NCI-H1436 (cell line): ENCODE measurements at regions not wholly inside any gene's neighbourhood (a gene's known extent, or its start where the extent isn't known, plus 50 kb on each side); places are given as distances from the start of the nearest gene placed in this dataset.
"Not testable (repeated sequence)": the region's sequence is repeated elsewhere in the genome, so short reads cannot be mapped to it uniquely, and the experiment has no call there.

Experiments used
- DNase-seq: peaks from one replicate; lab custom pipeline; 2025; lab: John Stamatoyannopoulos, UW

DNA sequence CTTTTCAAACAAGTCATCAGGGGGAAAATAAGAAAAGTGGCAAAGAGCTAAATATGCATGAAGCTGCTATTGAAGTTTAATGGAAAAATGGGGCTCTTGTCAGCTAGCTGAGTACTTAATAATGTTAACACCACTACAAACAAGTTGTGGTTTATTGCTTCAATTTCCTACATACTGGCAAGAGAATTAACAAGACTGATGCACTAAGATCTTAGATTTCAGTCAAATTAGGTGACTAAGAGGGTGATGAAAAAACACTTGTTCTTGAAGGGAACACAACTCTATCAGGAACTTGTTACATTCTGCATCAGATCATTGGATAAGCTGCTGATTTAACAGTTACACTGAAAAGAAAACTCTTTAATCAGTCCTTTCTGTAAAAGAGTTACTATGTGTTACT is 234.6 kb upstream of the AFF2 start:
- DNase-seq = no peak

DNA sequence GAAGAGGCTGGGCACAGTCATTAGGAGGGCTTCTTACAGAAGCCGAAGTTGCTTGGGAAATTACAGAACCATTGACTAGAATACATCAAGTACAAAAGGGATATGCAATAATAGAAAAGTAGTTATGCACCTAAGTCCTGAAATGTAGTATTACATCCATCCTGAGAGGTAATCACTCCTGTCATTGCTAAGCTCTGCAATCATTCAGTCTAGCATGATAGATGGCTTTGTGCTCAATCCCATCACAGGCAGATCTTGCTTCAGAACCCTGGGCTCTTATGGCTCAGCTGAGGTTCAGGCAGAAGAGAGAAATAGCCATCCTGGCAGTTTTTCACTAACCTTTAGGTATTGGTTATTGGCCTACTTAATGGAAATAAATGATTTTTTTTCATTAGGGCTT is 231.7 kb upstream of the AFF2 start:
- DNase-seq = peak; percentile 51

DNA sequence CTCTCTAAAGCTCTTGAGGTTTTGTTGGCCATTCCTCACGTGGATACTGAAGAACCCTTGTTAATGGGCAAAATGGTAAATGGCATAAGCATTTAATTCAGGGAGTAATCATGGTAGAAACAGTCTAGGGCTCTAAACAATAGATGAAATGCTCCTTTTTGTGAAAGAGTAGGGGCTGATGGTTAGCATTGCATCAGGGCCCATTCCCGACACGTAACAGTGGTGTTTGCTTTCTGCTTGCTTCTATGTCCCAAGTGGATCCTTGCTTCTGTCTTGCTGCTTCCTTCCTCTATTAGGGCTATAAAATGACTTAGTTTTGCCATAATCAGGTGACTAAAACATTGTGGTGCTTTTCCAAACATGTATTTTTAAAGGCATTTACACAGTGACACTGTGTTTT is 230.9 kb upstream of the AFF2 start:
- DNase-seq = peak; percentile 40

DNA sequence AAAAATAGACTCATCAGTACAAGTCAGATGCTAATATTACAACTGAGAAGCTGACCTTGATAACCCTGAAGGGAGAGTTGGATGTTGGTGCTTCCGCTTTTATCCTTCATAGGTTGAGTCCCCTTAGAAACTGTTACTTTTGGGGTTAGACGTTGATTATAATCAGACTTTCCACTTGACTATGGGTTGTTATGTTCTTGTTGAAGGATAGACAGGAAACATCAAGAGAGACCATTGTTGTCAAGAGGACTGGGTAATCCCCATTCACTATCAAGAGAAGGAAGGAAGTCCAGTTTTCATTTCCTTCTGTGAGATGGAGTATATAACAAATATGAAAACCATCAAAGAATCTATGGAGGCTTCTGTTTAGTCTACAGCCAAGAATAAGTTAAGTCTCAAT is 229.9 kb upstream of the AFF2 start:
- no peak for DNase-seq

DNA sequence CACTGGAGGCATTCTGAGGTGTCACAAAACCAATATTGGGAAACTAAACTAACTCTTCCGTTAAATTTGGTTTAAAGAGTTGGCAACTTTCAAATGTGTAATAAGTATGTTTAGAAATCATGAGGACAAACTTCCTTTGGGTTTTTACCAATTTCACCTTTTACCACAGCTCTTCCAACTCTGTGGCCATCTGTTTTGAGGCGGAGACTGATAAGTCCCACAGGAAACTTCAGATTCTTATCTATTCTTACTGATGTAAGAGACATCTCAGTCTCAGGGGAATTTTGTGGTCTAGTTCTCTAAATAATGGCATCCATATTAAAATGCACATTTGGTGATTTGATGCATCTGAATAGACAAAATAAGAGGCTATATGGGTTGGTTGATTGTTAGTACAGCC is 229.2 kb upstream of the AFF2 start:
- DNase-seq = no peak

DNA sequence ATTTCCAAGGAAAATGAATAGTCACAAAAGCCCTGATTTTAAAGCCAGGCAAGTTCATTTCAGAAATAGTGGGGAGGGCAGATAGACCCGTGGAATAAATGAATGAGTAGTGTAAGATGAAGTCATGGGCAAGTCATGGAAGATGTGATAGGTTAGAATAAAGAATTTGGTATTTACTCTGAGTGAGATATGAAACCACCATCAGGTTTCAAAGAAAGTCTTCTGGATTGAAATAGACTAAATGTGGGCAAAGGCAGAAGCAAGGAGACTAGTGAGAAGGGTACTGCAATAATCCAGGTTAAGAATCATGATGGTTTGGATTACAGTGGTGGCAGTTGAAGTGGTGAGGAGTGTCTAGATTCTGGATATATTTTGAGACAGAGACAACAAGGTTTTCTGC is 218.5 kb upstream of the AFF2 start:
- DNase-seq = no peak

DNA sequence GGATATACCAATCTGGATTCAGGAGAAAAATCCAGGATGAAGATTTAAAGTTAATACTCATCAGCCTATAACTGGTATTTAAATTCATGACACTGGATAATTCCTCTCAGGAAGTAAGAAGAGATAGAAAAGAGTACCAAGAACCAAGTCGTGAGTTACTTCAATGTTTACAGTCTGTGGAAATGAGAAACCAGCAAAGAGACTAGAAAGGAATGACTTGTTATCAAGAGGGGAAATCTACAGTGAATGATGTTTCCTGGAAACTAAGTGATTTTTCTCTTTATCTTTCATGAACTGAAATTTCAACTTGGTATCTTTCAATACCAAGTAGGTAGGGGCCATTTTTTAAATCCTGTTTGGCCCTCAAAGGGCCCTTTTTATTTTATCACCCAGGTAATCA is 217.9 kb upstream of the AFF2 start:
- DNase-seq = no peak

DNA sequence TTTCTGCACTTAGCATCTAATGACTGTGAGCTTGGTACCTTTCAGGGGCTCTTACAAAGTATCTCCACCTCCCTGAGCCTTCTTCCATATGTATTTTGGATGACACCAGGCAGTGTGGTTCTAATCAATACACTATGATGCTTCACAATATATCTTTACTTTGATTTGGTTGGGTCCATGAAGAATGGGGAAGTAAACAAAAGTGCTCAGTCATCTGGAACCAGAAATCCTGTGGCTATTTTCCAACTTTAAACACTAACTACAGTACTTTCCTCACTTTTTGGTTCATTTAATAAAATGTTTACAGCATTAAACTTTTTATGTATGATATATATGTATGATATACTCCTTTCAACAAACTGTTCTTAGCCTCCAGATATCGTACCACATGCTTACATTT is 216.4 kb upstream of the AFF2 start:
- DNase-seq = no peak

DNA sequence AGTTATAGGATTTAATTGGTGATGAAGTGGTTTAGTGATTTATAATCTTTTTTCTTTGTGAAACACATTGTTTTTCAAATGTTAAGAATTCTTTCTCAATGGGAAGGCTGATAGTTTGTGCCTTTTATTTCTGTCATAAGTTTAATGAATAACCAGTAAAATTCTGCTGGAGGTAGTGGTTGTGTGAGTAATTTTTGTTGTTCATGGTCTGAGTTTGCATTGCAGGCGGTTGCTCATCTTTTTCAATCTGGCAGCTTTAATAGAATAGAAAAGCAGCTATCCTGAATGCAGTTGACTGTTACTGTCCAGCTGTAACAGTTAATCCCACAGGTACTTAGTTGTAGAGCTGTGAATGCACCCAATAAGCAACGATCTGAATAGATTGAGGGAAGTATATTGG is 215.6 kb upstream of the AFF2 start:
- DNase-seq = no peak

DNA sequence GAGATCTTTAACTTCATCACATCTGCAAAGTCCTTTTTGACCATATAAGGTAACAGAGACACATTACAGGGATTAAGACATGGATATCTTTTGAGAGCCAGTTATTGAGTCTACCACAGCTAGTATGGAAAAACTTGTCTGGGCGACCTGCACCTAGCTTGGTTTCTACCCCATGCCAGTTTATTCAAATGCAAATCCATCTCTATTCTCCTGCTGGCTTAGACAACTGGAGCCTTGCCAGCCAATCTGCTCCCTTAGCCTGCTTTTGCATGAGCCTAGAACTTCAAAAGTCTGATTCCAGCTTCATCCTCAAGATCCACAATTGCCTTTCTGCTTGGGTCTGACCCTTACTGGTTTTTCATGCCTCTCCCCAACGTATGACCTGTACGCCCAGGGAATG is 212.0 kb upstream of the AFF2 start:
- no peak for DNase-seq

DNA sequence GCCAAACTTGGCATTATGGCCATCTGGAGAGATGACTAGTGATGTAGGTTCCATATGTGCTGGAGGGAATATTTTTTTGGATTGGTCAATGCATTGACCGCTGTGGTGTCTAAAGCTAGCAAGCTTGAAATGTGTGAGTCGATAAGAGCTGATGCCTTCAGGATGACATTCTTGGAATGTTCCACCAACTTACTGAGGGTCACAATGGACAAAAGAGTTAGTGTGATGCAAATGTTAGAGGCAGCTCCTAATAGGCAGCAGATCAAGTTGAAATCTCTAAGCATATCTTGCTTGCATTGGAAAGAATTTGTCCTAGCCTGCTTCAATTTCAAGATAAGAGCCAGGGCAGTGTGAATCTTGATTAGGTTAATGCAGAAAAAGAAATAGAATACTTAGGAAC is 210.4 kb upstream of the AFF2 start:
- no peak for DNase-seq

DNA sequence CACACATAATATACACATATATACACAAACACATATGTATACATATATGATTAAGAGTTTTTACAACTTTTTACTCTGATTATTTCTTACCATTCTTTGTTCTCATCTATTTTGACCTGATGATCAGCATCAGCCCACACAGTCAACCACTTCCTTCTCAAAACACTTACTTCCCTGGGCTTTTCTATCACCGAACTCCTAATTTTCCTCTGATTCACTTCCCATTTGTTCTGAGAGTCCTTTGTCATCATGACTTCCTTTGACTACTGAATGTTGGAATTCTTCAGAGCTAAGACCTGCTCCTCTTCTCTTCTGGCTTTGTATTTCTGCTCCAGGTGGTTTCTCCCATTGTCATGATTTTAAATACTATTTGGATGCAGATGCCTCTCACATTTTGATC is 209.5 kb upstream of the AFF2 start:
- DNase-seq = no peak

DNA sequence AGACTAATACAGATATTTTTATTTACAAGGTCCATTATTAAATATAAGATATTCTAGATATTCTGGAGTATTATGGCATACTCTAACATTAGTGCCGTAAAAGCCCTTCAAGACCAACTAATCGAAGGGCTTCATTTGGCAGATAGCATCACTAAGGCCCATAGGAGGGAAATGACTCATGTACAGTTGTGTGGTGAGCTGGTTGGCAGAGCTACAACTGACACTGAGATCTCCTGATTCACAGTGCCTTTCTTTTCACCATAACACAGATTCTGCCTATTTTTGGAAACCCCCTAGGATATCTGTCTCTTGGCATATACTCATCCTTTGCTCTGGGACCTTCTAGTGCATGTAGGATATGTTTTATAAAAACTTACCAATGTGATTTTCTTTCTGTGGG is 201.7 kb upstream of the AFF2 start:
- no peak for DNase-seq

DNA sequence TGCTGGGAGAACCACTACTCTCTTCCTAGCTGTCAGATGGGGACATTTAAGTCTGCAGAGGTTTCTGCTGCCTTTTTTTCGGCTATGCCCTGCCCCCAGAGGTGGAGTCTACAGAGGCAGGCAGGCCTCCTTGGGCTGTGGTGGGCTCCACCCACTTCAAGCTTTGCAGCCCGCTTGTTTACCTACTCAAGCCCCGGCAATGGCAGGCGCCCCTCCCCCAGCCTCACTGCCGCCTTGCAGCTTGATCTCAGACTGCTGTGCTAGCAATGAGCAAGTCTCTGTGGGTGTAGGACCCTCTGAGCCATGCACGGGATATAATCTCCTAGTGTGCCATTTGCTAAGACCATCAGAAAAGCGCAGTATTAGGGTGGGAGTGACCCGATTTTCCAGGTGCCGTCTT is 195.2 kb upstream of the AFF2 start:
- DNase-seq = not testable (repeated sequence)

DNA sequence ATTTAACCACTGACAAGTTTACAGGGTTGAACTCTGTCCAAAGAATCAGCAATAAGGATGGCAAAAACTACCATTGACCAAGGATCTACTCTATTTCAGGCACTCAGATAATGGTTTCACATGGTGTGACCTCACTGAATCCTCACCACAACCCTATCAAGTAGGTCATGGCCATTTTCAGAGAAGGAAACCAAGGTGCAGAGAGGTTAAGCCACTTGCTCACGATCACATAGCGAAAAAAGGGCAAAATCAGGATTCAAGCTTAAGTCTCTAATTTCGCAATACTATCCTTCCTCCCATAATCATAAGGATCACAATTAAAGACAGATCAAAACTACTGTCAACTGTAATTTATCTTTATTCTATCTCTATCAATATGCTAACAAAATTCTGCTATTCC is 191.0 kb upstream of the AFF2 start:
- no peak for DNase-seq

DNA sequence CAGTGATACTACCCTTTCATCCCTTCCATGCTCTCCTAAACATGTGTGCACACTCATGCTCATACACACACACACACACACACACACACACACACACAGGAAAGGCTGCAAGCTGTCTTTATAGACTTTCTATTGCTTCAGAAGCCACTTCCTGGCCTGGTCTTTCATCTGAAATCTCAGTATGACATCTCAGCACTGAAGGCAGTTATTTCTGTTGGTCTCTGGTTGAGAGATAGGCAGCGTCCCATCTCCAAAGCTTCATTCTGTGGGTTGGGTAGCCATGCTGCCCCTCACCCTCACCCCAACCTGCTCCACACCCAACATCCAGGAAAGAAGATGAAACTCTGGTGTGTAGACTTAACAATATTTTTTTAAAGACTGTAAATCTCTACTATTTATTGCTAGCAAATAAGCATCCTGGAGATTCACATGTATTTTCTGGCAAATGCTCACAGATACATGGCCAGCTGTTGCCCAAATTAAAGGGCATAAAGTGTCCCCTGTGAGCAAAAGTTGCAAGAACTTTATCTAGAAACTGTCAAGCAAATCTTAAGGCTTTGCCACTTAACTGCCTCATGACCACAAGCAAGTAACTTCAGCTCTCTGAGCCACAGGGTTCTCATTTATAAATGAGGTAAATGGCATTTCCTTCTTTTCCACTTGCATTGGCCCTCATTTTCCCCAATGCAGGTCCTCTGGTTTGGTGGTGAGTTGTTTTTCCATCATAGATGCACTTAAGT is 189.8 kb upstream of the AFF2 start:
- no peak for DNase-seq

DNA sequence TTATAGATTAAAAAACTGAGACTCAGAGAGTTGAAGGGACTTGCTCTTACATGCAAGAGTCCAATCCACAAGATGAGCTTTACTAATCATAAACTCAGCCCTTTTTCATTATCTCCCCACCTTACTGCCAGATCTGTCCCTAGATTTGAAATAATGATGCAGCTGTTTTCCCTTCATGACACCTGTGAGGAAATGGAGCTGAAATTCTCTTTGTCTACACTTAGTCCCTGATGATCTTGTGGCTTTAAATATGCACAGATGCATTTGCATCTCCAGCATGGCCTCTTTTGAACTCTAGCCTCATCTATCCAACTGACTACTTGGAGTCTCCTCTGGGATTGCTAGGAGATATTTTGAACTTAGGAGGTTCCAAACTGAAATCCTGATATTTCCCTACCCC is 188.9 kb upstream of the AFF2 start:
- no peak for DNase-seq

DNA sequence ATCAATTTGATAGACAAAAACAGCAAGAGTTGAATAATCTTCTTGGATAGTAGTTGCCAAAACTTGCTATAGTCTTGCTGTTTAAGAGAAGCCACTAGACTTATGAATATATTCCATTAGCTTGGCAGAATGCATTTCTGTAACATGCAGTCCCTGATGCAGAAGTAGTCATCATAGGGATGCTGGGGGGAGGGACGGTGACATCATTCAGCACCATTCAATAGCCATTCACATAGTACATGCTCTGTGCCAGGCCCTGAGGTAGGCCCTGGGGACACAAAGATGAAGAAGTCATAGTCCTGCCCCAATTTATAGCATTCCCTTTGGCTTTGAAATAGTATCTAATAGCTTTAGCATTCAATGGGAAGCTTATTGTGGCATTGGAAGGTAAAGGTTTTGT is 185.5 kb upstream of the AFF2 start:
- DNase-seq = no peak

DNA sequence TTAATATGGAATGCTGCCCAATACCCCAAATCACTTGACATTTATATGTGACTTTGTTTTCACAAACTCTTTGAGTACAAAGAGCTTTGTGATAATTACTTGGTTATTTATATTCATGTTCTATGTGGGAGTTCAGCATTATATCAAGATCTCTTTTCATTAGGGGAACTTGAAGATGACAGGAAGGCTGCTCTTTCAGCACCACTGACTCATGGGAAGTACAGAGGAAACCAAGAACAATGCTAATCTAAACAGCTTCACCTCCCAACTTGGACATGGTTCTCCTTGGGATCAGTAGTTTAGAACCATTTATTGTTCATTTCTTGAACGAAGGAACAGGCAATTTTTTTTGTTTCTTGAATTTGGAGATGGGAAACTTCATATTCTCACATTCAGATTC is 184.0 kb upstream of the AFF2 start:
- no peak for DNase-seq

DNA sequence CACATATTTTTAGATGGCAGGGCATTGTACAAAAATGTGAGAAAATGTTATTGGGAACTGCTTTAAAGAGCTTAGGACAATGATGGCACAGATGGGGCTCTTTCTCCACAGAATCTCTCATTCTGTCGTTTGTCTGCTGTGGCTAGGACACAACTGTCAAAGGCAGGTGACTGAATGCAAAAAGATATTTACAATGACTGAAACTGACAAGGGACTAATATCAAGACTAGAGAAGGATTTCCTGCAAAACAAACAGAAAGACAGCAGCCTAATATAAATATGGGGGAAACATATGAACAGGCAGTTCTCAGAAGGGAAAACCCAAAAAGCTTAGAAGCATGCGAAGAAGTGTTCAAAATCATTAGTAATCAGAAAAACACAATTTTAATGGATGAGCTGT is 177.5 kb upstream of the AFF2 start:
- DNase-seq = no peak

DNA sequence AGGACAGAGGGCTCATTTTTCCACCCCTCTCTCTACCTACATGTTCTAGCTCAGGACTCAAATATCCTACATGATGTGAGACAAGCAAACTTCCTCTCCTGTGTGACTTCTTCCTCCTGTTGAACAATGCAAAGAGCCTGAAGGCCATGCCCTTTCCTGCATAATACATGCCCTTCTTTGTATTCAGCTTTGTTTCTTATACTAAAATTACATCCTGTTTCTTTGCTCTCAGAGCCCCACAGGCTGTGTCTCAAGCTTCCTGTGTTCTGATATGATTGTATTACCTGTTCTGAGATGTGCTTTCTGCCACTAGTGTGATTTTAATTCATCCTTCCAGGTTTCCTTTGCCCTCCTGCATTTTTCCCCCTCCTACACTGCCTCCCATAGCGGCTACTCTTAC is 166.4 kb upstream of the AFF2 start:
- DNase-seq = no peak

DNA sequence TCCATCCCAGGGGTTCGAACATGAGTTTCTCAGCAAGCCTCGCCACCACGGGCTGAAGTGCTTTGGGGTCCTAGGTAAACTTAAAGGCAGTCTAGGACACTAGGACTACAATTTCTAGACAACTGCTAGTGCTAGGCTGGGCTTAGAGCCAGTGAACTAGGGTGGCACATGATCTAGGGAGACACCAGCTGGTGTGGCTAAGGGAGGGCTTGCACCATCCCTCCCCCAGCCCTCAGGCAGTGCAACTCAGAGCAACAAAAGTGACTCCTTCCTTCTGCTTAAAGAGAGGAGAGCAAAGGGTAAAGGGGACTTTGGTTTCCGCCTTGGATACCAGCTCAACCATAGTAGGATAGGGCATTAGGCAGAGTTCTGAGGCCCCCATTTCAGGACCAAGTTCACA is 162.5 kb upstream of the AFF2 start:
- DNase-seq = no peak

DNA sequence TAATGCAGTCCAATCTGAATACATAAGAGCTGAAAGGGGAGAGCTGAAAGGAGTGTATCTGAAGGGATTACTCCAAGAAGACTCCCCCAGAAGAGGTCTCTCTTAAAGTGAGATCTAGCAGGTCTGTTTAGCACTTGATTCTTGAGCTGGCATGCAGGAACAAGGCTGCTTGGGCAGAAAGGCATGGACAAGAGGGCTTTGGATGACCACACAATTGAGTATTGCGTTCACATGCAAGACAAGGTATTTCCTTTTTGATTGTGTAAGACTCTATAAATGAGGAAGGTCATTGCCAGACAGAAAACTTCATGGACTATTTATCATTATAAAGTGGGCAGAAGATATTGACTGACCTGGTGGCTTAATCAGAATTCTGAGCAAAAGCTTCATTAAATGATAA is 145.5 kb upstream of the AFF2 start:
- no peak for DNase-seq

DNA sequence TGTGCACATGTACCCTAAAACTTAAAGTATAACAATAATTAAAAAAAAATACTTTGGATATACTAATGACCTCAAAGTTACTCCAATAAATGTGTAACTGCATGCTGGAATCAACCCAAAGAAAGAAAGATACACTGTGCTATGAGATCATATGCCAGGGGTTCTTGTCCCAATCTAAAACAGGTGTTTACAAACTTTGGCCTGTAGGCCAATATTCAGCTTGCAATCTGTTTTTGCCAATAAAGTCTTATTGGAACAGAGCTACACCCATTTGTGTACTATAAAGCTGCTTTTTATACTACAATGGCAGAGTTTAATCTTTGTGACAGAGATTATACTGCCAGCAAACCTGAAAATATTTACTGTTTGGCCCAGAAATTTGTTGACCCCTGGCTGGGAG is 138.8 kb upstream of the AFF2 start:
- no peak for DNase-seq
